ENCODE measurements at regions not wholly inside any gene's neighbourhood (a gene's known extent, or its start where the extent isn't known, plus 50 kb on each side); places are given as distances from the start of the nearest gene placed in this dataset.
A peak's percentile ranks its signal among the peaks of the same experiment; 100 is the strongest.

DNA sequence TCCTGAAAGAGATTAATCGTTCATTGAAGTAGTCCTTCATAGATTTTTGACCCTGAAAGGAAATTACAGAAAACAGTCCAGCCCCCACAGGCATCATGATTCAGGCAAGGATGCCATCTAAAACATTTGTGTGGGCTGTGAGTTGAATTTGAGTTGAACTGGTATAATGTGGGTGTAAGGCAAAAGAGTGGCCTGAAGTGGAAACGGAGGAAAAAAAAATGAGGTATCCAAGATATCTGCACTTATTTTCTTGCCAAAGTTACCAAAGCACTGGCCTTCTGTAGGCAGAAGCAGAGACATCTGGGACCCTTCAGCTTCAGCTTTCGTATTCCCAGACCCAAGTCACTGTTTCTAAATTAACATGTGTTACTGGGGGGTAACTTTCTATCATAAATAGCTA is 105.1 kb upstream of the DIO2 start:
- no peak overlapping the region for H3K56ac ChIP-seq (ENCODE audit: insufficient read length, low read depth, low read length)
- H3K9me3 ChIP-seq (ENCODE audit: control insufficient read depth, low read depth, low read length), result no peaks in the 10 kb centered on the region
- H3K27me3 ChIP-seq (ENCODE audit: insufficient read depth, low read length), result no peaks in the 10 kb centered on the region
- no peak overlapping the region for H3K23ac ChIP-seq (ENCODE audit: insufficient read length, low read depth, low read length)
- H3K14ac ChIP-seq (ENCODE audit: insufficient read depth, low read length), result no peak overlapping the region
- no peak overlapping the region for H2AK5ac ChIP-seq (ENCODE audit: insufficient read length, low read length)
- H2BK15ac ChIP-seq (ENCODE audit: low read depth, low read length), result no peak overlapping the region
- H4K5ac ChIP-seq (ENCODE audit: insufficient read length, low read depth, low read length), result no peak overlapping the region
- no peak for TF ChIP-seq CTCF (conservative IDR thresholded peaks at IDR 0.05)
- H3K27me3 Mint-ChIP-seq (ENCODE audit: low read depth), result no peaks in the 10 kb centered on the region
- H3K23me2 ChIP-seq (ENCODE audit: insufficient read length, low read depth, low read length, poor library complexity, severe bottlenecking), result no peaks in the 10 kb centered on the region
- DNase-seq, result no peak
- H4K91ac ChIP-seq (ENCODE audit: insufficient read length, low read depth, low read length), result no peak overlapping the region
- H3K9ac ChIP-seq (ENCODE audit: extremely low read depth, insufficient read length, low read length), result no peak overlapping the region
- H3K4me3 Mint-ChIP-seq, result no peak overlapping the region
- H3K27ac Mint-ChIP-seq, result peak overlapping the region in 1 of 3 experiments; percentile 7; a peak in 1 of 7 replicates
- H2BK5ac ChIP-seq (ENCODE audit: insufficient read length, low read length), result no peak overlapping the region
- no peak overlapping the region for H3T11ph ChIP-seq (ENCODE audit: low read length)
- H2BK20ac ChIP-seq (ENCODE audit: low read depth, low read length, poor library complexity, severe bottlenecking), result no peak overlapping the region
- H2AFZ ChIP-seq (ENCODE audit: low read length), result no peak overlapping the region
- no peak overlapping the region for H3K18ac ChIP-seq (ENCODE audit: insufficient read length, low read depth, low read length)
- no peak overlapping the region for H3K27ac ChIP-seq (ENCODE audit: insufficient read length, low read depth, low read length)
- H2BK12ac ChIP-seq (ENCODE audit: insufficient read length, low read depth, low read length), result no peak overlapping the region
- no peak overlapping the region for H4K8ac ChIP-seq (replicated peaks; ENCODE audit: insufficient read length, low read depth, low read length)
- WGBS (ENCODE audit: extremely low coverage, insufficient read length, low lambda C conversion rate), result no CpG with 5 or more reads among the region's 3 CpGs
- H3K4ac ChIP-seq (ENCODE audit: low read depth, low read length), result no peak overlapping the region
- no peak overlapping the region for H2BK120ac ChIP-seq (ENCODE audit: low read depth, low read length, poor library complexity, severe bottlenecking)
- H4K20me1 ChIP-seq (ENCODE audit: control insufficient read depth, insufficient read depth, insufficient read length), result no peaks in the 10 kb centered on the region
- H3K4me1 ChIP-seq (ENCODE audit: insufficient read depth, low read length), result peaks cover 3% of the 10 kb centered on the region; the same call in 1 of the 2 replicates
- H3K4me2 ChIP-seq (ENCODE audit: insufficient read depth, insufficient read length, low read length), result no peak overlapping the region
- peaks cover 4 to 9% of the 10 kb centered on the region in 2 experiments; a peak in 3 of 5 replicates for H3K9me3 Mint-ChIP-seq
- no peaks in the 10 kb centered on the region for H3K36me3 Mint-ChIP-seq (ENCODE audit: insufficient read depth in 1 of 3, low read depth in 3 of 3)
- no peaks in the 10 kb centered on the region for H3K79me1 ChIP-seq (ENCODE audit: insufficient read depth, low read depth, low read length, poor library complexity, severe bottlenecking)
- H3K4me1 Mint-ChIP-seq, result peaks cover 10% of the 10 kb centered on the region in 2 experiments
- H3K79me2 ChIP-seq (ENCODE audit: insufficient read depth, low read length), result no peaks in the 10 kb centered on the region

Measured in H9 (cell line).